Left colon (tissue), 2 donors: ENCODE measurements at regions not wholly inside any gene's neighbourhood (a gene's known extent, or its start where the extent isn't known, plus 50 kb on each side); places are given as distances from the start of the nearest gene placed in this dataset.
A peak's percentile ranks its signal among the peaks of the same experiment; 100 is the strongest.

Experiments used
- ATAC-seq: fragments of 200-7000 bp; cut with Tn5 transposase; one replicate; pipeline ENCODE4 v1.9.1; 2020; ENCODE audit warnings: mild to moderate bottlenecking, moderate library complexity
- DNase-seq, 2 donors: peaks; one replicate each; pipeline ENCODE4 v3.0.0-alpha.2; 2020
- intact Hi-C, 2 donors: fragments of 100-400 bp; cut with DNase I in 1 of 2; cut with micrococcal nuclease in 1 of 2; formaldehyde crosslinking; loops; one replicate each; pipeline versions ENCODE4 v1.11.2 to v1.14.0; 2022; cut with DNase I, micrococcal nuclease
- donor health status: DM: no; HTN: no; CAD: no.
- donor health status: DM: yes; HTN: yes; CAD: no.

- intact Hi-C loops: no loop called here
- no peak for ATAC-seq
- DNase-seq: no peak
These were observed 149.8 kb downstream of the SH3BGRL2 start for GRCh38 chr6:79780881-79781280.

DNA sequence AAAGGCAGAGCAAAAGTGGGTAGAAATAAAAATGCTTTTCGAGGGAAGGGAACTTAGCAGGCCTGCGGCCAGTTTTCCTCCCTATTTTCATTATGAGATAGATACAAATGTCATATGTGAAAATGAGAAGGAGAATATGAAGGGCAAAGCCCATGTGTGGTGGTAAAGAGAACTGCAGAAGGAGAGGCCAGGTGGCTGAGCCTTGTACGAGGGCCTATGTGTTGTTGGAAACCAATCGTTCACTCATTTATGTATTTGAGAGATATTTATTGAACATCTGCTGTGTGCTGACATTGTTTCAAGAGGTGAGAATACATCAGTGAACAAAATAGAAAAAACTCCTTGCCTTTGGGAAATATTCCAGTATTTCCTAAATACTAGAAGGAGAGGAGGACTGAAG lies 147.7 kb downstream of the SH3BGRL2 start:
- no peak for ATAC-seq
- intact Hi-C loops: no loop called here
- DNase-seq: no peak

DNA sequence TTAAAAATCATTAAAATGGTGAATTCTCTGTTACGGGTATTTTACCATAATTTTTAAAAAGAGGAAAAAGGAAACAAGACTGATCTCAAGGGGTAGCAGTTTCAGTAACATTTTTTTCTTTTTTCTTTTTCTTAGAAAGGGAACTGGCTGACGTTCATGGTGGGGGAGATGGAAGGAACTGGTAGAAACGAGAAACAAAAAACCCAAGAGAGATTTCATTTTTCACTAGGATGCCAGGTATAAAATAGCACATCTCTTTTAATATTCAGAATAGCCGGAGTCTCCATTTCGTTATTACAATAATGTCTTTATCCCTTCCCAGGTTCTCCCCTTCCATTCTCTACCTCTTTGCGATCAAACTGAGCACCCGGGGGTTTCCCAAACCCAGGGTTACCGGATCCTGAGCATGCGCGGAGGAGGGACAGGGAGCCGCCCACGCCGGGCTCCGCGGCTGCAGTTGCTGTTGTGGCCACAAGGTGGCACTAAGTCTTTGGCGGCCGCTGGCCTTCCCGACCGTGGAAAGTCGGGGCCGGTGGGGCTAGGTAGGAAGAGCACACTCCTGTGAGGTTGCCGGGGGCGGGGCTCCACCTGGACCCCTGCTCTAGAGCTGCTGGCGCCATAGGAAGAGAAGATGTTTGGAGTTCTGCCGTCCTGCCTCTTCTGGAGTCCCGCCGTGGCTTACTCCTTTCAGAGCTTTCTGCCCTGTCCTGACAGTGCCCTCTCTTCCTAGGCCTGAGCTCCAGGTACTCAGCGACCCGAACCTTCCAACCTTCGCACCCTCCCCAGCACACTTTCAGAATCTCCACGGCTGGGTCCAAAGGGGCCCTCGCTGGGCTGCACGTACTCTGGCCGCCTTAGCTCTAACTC lies 146.8 kb downstream of the SH3BGRL2 start:
- ATAC-seq (peak; percentile 96), DNase-seq (peak; percentile 61 to 84)
- intact Hi-C loops: no loop called here

DNA sequence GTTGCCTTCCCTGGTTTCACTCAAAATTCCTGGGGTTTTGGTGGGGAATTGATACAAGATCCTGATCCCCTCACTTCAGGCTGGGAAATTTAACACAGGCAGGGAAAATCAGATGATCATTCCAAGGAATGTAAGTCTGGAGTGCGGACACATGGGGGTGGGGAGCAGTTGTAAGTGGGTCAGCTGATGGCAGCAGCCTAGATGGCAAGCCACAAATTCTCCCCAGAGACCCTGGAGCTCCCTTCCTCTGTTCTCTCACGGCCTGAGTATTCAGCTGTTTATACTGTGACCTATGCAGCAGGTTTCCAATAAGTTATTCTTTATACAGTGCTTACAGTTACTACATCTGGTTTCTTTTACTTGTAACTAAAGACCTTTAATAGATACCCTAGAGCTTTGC lies 144.9 kb downstream of the SH3BGRL2 start:
- intact Hi-C loops: no loop called here
- ATAC-seq: no peak
- no peak for DNase-seq

DNA sequence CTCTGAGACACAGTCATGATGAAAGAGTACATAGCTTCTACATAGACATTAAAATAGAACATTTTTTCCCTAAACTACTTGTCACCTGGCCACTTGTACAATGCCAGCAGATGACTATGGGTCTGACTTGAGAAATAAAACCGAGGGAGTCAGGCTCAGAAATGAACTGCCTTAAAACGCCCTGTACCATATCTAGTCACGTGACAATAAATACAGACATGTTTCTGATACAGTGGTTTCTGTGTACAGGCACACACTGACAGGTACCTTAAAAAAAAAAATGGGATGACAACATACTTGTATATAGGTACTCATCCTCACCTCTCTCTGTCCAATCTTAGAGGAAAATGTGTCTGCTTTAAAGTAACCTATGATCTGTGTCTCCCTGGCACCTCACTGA lies 144.1 kb downstream of the SH3BGRL2 start:
- DNase-seq: no peak
- ATAC-seq: no peak
- intact Hi-C loops: no loop called here

GRCh38 chr6:79764747-79765146 lies 133.6 kb downstream of the SH3BGRL2 start:
- intact Hi-C loops: no loop called here
- no peak for DNase-seq
- ATAC-seq: no peak

DNA sequence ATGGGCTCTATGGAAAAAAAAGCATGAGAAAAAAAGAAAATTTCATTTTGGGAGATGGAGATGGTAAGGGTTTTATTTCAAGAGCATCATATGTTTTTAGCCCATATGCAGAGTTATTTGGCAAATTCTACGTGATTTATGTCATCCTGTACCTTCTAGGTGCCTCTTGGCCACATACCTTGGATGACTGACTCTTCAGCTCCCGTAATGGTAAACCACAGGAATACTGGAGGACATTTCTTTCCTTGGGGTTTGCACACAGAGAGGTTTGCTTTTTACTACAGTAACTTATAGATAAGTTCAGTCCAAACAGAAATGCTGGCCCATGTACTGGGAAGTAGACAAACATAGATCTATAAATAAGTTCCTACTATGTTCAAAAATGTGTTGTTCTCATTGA lies 132.2 kb downstream of the SH3BGRL2 start:
- no peak for DNase-seq
- intact Hi-C loops: no loop called here
- ATAC-seq: no peak

DNA sequence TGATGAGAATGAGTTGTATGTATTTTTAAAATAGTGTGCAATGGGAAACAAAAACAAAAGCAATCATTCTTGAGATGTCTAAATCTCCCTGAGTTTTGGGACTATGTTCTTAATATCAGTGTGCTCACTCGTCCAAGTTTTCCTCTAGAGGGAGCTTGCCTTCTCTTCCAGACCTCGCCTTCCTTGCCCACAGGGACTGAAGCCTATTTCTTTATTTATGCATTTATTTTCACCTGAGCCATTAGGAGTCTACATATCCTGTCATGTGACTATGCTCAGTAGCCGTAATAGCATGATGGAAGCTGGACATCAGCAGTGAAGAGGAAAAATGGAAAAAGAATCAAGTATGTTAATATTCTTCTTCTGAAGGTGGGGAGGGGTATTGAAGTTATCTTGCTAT lies 131.2 kb downstream of the SH3BGRL2 start:
- DNase-seq (no peak), ATAC-seq (no peak)
- intact Hi-C loops: no loop called here

DNA sequence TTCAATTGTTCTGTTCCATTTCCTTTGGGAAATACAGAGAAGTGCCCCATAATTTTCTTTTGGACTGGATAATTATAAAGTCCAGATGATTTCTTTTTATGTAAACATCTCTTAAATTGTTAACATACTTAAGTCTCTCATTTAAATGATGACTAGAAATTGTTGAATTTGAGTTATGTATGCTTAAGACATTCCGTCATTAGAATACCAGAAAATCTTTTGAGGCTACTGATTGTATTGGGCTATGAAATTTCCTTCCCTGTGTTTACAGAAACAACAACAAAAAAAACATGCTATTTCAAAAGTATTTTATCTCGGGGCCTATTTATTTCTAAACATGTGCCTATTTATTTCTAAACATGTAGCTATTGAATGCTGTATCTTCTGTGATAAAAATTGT lies 125.4 kb downstream of the SH3BGRL2 start:
- no peak for ATAC-seq
- DNase-seq: no peak
- intact Hi-C loops: no loop called here

DNA sequence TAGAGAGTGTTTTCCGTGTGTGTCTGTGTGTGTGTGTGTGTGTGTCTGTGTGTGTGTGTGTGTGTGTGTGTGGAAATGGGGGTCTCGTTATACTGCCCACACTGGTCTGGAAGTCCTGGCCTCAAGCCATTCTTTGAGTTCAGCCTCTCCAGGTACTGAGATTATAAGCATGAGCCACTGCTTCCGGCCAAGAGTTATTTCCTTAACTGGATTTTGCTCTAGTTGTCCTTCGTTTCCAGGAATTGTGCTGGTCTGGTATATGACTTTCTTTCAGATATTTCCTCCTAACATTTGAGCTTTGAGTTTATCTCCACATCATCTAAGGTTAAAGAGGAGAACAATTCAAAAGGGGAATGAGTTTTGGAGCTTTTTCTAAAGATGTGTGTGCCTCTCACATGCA lies 124.8 kb downstream of the SH3BGRL2 start:
- DNase-seq: no peak
- no peak for ATAC-seq
- intact Hi-C loops: no loop called here
